ENCODE measurements at regions not wholly inside any gene's neighbourhood (a gene's known extent, or its start where the extent isn't known, plus 50 kb on each side); places are given as distances from the start of the nearest gene placed in this dataset.

DNA sequence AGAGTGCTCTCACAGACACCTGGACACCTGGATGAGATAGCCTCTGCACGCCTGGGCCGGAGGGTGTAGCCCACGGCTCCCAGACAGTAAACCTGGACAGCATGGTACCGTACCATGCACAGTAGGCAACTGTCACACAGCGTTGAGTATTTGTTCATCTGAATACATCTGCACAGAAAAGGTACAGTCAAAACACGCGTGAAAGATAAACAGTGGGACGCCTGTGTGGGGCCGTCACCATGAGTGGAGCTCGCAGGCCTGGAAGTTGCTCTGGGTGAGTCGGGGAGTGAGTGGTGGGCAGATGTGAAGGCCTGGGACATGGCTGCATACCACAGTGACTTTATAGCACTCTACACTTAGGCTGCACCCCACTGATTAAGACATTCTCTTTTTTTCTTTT lies 280.0 kb upstream of the SHH start:
- Histone ChIP-seq H3K9me3 (ENCODE audit: control insufficient read depth, low read length) (no peaks in the 10 kb centered on the region), H3K27ac (ENCODE audit: low read length, poor library complexity, severe bottlenecking) (no peak overlapping the region), H3K9ac (ENCODE audit: low read length) (no peak overlapping the region), H4K91ac (ENCODE audit: low read length) (no peak overlapping the region), H3K27me3 (ENCODE audit: control insufficient read depth in 1 of 2, insufficient read depth in 1 of 2, low read length in 2 of 2) (no peaks in the 10 kb centered on the region), H3K14ac (ENCODE audit: low read length in 2 of 2) (no peak overlapping the region), H2AFZ (ENCODE audit: low read depth, low read length) (no peak overlapping the region), H3K4me3 (ENCODE audit: insufficient read depth in 1 of 2, low read depth in 1 of 2, low read length in 2 of 2) (no peak overlapping the region), H3K4ac (ENCODE audit: low read depth in 1 of 2, low read length in 2 of 2) (no peak overlapping the region), H2BK5ac (ENCODE audit: low read depth, low read length, poor library complexity, severe bottlenecking) (no peak overlapping the region), H3K4me2 (ENCODE audit: low read length, poor library complexity, severe bottlenecking) (no peak overlapping the region), H3K36me3 (ENCODE audit: control insufficient read depth in 1 of 2, insufficient read depth in 2 of 2, low read depth in 1 of 2, low read length in 2 of 2) (no peaks in the 10 kb centered on the region), H2BK15ac (ENCODE audit: low read depth, poor library complexity, severe bottlenecking) (no peak overlapping the region), H2BK12ac (ENCODE audit: low read length in 2 of 2) (no peak overlapping the region), H4K8ac (ENCODE audit: low read length) (no peak overlapping the region), H3K18ac (ENCODE audit: low read depth in 1 of 2, low read length in 2 of 2) (no peak overlapping the region), H3K23ac (ENCODE audit: low read length in 2 of 2) (no peak overlapping the region), H2AK5ac (ENCODE audit: low read length, severe bottlenecking) (no peak overlapping the region), H3K4me1 (ENCODE audit: control insufficient read depth, insufficient read depth, low read depth, low read length) (no peaks in the 10 kb centered on the region), H3K79me1 (replicated peaks; ENCODE audit: low read length, poor library complexity, severe bottlenecking) (no peaks in the 10 kb centered on the region), H2BK120ac (ENCODE audit: low read depth, low read length) (no peak overlapping the region)
- DNase-seq = no peak
- WGBS = 86% methylated on average over 11 of the region's 11 CpGs

DNA sequence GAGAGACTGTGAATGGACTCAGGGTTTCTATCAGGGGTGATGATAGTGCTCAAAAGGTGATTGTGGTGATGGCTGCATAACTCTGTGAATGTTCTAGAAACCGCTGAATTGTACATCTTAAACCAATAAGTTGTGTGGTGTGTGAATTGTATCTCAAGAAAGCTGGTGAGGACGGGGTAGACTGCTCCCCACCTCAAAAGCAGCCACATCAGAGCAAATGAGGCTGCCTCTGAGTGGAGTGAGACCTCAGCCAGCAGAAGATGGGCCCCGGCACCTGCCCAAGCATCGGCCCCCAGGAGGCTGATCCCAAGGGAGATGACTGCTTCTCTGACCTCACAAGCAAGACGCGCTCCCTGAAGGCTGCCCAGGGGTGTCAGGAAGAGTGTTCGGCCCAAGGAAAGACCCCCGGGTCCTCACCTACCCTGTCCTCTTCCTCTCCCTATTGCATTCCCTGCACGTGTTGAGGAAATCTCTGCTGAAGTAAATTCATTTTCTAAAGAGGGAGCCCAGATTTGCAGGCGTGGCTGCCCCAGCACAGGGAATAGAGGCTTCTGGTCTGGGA lies 279.3 kb upstream of the SHH start:
- no peak overlapping the region for H2BK5ac ChIP-seq (ENCODE audit: low read depth, low read length, poor library complexity, severe bottlenecking)
- DNase-seq = no peak
- no peak overlapping the region for H3K9ac ChIP-seq (ENCODE audit: low read length)
- H3K27ac ChIP-seq (ENCODE audit: low read length, poor library complexity, severe bottlenecking) = no peak overlapping the region
- no peak overlapping the region for H3K23ac ChIP-seq (ENCODE audit: low read length in 2 of 2)
- H3K79me1 ChIP-seq (replicated peaks; ENCODE audit: low read length, poor library complexity, severe bottlenecking) = no peaks in the 10 kb centered on the region
- H3K18ac ChIP-seq (ENCODE audit: low read depth in 1 of 2, low read length in 2 of 2) = no peak overlapping the region
- no peak overlapping the region for H4K91ac ChIP-seq (ENCODE audit: low read length)
- no peak overlapping the region for H2AFZ ChIP-seq (ENCODE audit: low read depth, low read length)
- no peak overlapping the region for H2BK15ac ChIP-seq (ENCODE audit: low read depth, poor library complexity, severe bottlenecking)
- H3K14ac ChIP-seq (ENCODE audit: low read length in 2 of 2) = no peak overlapping the region
- no peaks in the 10 kb centered on the region for H3K4me1 ChIP-seq (ENCODE audit: control insufficient read depth, insufficient read depth, low read depth, low read length)
- no peak overlapping the region for H3K4ac ChIP-seq (ENCODE audit: low read depth in 1 of 2, low read length in 2 of 2)
- no peaks in the 10 kb centered on the region for H3K27me3 ChIP-seq (ENCODE audit: control insufficient read depth in 1 of 2, insufficient read depth in 1 of 2, low read length in 2 of 2)
- 90% methylated on average over 9 of the region's 10 CpGs for WGBS
- H3K36me3 ChIP-seq (ENCODE audit: control insufficient read depth in 1 of 2, insufficient read depth in 2 of 2, low read depth in 1 of 2, low read length in 2 of 2) = no peaks in the 10 kb centered on the region
- H2BK12ac ChIP-seq (ENCODE audit: low read length in 2 of 2) = no peak overlapping the region
- H3K4me3 ChIP-seq (ENCODE audit: insufficient read depth in 1 of 2, low read depth in 1 of 2, low read length in 2 of 2) = no peak overlapping the region
- H3K9me3 ChIP-seq (ENCODE audit: control insufficient read depth, low read length) = no peaks in the 10 kb centered on the region
- no peak overlapping the region for H2BK120ac ChIP-seq (ENCODE audit: low read depth, low read length)
- no peak overlapping the region for H3K4me2 ChIP-seq (ENCODE audit: low read length, poor library complexity, severe bottlenecking)
- H4K8ac ChIP-seq (ENCODE audit: low read length) = no peak overlapping the region
- no peak overlapping the region for H2AK5ac ChIP-seq (ENCODE audit: low read length, severe bottlenecking)

DNA sequence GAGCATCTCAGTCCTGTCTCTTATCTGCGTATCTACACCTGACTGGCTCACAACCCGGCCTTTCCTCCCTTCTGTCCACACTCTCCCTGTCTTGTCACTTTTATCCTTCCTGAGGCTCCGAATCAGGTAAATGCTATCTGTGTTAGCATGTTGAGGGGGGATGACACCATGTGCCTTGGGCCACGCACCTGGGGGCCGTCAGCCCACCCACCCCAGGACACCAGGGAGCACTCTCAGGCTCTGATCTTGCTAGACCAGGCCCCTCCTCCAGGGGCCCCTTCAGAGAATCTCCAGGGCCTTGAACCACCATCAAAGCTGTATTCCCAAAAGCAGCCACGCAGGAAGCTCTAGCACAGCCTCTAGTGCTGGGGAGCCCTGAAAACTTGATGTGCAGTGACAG lies 278.7 kb upstream of the SHH start:
- no peaks in the 10 kb centered on the region for H3K27me3 ChIP-seq (ENCODE audit: control insufficient read depth in 1 of 2, insufficient read depth in 1 of 2, low read length in 2 of 2)
- H3K79me1 ChIP-seq (replicated peaks; ENCODE audit: low read length, poor library complexity, severe bottlenecking) = no peaks in the 10 kb centered on the region
- no peak overlapping the region for H2AFZ ChIP-seq (ENCODE audit: low read depth, low read length)
- DNase-seq = no peak
- H2BK12ac ChIP-seq (ENCODE audit: low read length in 2 of 2) = no peak overlapping the region
- no peak overlapping the region for H3K4ac ChIP-seq (ENCODE audit: low read depth in 1 of 2, low read length in 2 of 2)
- H3K27ac ChIP-seq (ENCODE audit: low read length, poor library complexity, severe bottlenecking) = no peak overlapping the region
- H2BK120ac ChIP-seq (ENCODE audit: low read depth, low read length) = no peak overlapping the region
- H3K4me1 ChIP-seq (ENCODE audit: control insufficient read depth, insufficient read depth, low read depth, low read length) = no peaks in the 10 kb centered on the region
- no peak overlapping the region for H3K4me2 ChIP-seq (ENCODE audit: low read length, poor library complexity, severe bottlenecking)
- no peak overlapping the region for H2AK5ac ChIP-seq (ENCODE audit: low read length, severe bottlenecking)
- H3K9me3 ChIP-seq (ENCODE audit: control insufficient read depth, low read length) = no peaks in the 10 kb centered on the region
- H3K9ac ChIP-seq (ENCODE audit: low read length) = no peak overlapping the region
- H4K91ac ChIP-seq (ENCODE audit: low read length) = no peak overlapping the region
- no peaks in the 10 kb centered on the region for H3K36me3 ChIP-seq (ENCODE audit: control insufficient read depth in 1 of 2, insufficient read depth in 2 of 2, low read depth in 1 of 2, low read length in 2 of 2)
- H3K4me3 ChIP-seq (ENCODE audit: insufficient read depth in 1 of 2, low read depth in 1 of 2, low read length in 2 of 2) = no peak overlapping the region
- no peak overlapping the region for H2BK5ac ChIP-seq (ENCODE audit: low read depth, low read length, poor library complexity, severe bottlenecking)
- no peak overlapping the region for H3K14ac ChIP-seq (ENCODE audit: low read length in 2 of 2)
- no peak overlapping the region for H3K18ac ChIP-seq (ENCODE audit: low read depth in 1 of 2, low read length in 2 of 2)
- WGBS = 56% methylated on average over 3 of the region's 6 CpGs
- no peak overlapping the region for H4K8ac ChIP-seq (ENCODE audit: low read length)
- no peak overlapping the region for H3K23ac ChIP-seq (ENCODE audit: low read length in 2 of 2)
- H2BK15ac ChIP-seq (ENCODE audit: low read depth, poor library complexity, severe bottlenecking) = no peak overlapping the region

DNA sequence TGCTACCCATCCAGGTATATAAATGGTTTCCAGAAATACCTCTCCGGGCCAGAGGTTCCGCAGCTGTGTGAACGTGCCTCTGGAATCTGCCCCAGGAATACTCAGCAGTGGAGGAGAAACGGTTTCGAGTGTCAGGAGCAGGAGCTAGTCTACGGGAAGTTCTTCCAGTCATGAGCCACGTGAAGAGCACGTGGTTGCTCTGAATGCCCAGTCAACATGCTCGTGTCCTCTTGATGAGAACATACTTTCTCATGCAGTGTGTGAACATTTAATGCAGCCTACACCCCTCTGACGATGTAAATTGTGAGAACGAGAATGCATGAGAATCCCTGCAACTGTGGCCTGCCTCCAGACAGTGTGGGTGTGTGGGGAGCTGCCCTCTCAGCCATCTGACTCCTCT lies 277.0 kb upstream of the SHH start:
- Histone ChIP-seq H3K23ac (ENCODE audit: low read length in 2 of 2) (no peak overlapping the region), H3K4ac (ENCODE audit: low read depth in 1 of 2, low read length in 2 of 2) (no peak overlapping the region), H3K36me3 (ENCODE audit: control insufficient read depth in 1 of 2, insufficient read depth in 2 of 2, low read depth in 1 of 2, low read length in 2 of 2) (no peaks in the 10 kb centered on the region), H2BK15ac (ENCODE audit: low read depth, poor library complexity, severe bottlenecking) (no peak overlapping the region), H3K18ac (ENCODE audit: low read depth in 1 of 2, low read length in 2 of 2) (no peak overlapping the region), H2BK5ac (ENCODE audit: low read depth, low read length, poor library complexity, severe bottlenecking) (no peak overlapping the region), H3K27ac (ENCODE audit: low read length, poor library complexity, severe bottlenecking) (no peak overlapping the region), H2AK5ac (ENCODE audit: low read length, severe bottlenecking) (no peak overlapping the region), H4K8ac (ENCODE audit: low read length) (no peak overlapping the region), H2BK12ac (ENCODE audit: low read length in 2 of 2) (no peak overlapping the region), H3K4me3 (ENCODE audit: insufficient read depth in 1 of 2, low read depth in 1 of 2, low read length in 2 of 2) (no peak overlapping the region), H3K4me1 (ENCODE audit: control insufficient read depth, insufficient read depth, low read depth, low read length) (no peaks in the 10 kb centered on the region), H2BK120ac (ENCODE audit: low read depth, low read length) (no peak overlapping the region), H2AFZ (ENCODE audit: low read depth, low read length) (no peak overlapping the region), H3K4me2 (ENCODE audit: low read length, poor library complexity, severe bottlenecking) (no peak overlapping the region), H3K14ac (ENCODE audit: low read length in 2 of 2) (no peak overlapping the region), H3K79me1 (replicated peaks; ENCODE audit: low read length, poor library complexity, severe bottlenecking) (no peaks in the 10 kb centered on the region), H3K9ac (ENCODE audit: low read length) (no peak overlapping the region), H4K91ac (ENCODE audit: low read length) (no peak overlapping the region), H3K27me3 (ENCODE audit: control insufficient read depth in 1 of 2, insufficient read depth in 1 of 2, low read length in 2 of 2) (no peaks in the 10 kb centered on the region), H3K9me3 (ENCODE audit: control insufficient read depth, low read length) (no peaks in the 10 kb centered on the region)
- DNase-seq = no peak
- WGBS = 76% methylated on average over 11 of the region's 11 CpGs

Measured in mesenchymal stem cell (in vitro differentiated cells and primary cell).